PC-9 (cell line): ENCODE measurements at regions not wholly inside any gene's neighbourhood (a gene's known extent, or its start where the extent isn't known, plus 50 kb on each side); places are given as distances from the start of the nearest gene placed in this dataset.

ENCODE experiments used
- BruUV-seq: library from RNA; stranded (reverse); fragments of 400-500 nt; replicated peaks from 2 replicates; lab custom pipeline; 2021; lab: Mats Ljungman, UMichigan
- CTCF ChIA-PET: fragments of 300-600 bp; sonication (Branson Sonifier 250); formaldehyde crosslinking; loops from one replicate; lab custom pipeline; 2022; ENCODE audit warnings: antibody characterized with exemption; lab: Charles Lee
- POLR2A ChIA-PET: fragments of 300-600 bp; sonication (Branson Sonifier 250); formaldehyde crosslinking; loops from one replicate; lab custom pipeline; 2022; ENCODE audit warnings: antibody characterized with exemption; ENCODE audit not compliant: unreplicated experiment; lab: Charles Lee
- DNase-seq, 2 experiments: peaks; one replicate each; pipeline versions ENCODE4 v3.0.0 to v3.0.0-alpha.2; 2015 to 2022; ENCODE audit warnings: mixed read lengths in 1 of 2
- H2AFZ ChIP-seq: fragments of 200-600 bp; sonication (generic); 2 replicates; pipeline ENCODE4 v1.8.1; 2017; ENCODE audit warnings: antibody characterized with exemption
- H3F3A ChIP-seq: fragments of 200-600 bp; sonication (generic); 2 replicates; pipeline ENCODE4 v1.8.1; 2017; ENCODE audit warnings: antibody characterized with exemption, mild to moderate bottlenecking, low read depth; ENCODE audit not compliant: insufficient read depth
- H3K27ac ChIP-seq: fragments of 200-600 bp; sonication (generic); 2 replicates; pipeline ENCODE4 v1.6.1; 2016; ENCODE audit warnings: mixed run types
- H3K27me3 ChIP-seq: fragments of 200-600 bp; sonication (generic); 2 replicates; pipeline ENCODE4 v1.6.1; 2016; ENCODE audit warnings: low read depth, mixed run types; ENCODE audit not compliant: insufficient read depth
- H3K36me3 ChIP-seq: fragments of 200-600 bp; sonication (generic); 2 replicates; pipeline ENCODE4 v1.6.1; 2016; ENCODE audit warnings: low read depth, mixed run types
- H3K4me1 ChIP-seq: fragments of 200-600 bp; sonication (generic); replicated peaks from 2 replicates; pipeline ENCODE4 v1.6.1; 2016; ENCODE audit warnings: mixed run types; ENCODE audit not compliant: insufficient read depth
- H3K4me2 ChIP-seq: fragments of 200-600 bp; sonication (generic); 2 replicates; pipeline ENCODE4 v1.6.1; 2017; ENCODE audit warnings: mixed run types
- H3K4me3 ChIP-seq: fragments of 200-600 bp; sonication (generic); 2 replicates; pipeline ENCODE4 v1.6.1; 2016; ENCODE audit warnings: mixed run types
- H3K79me2 ChIP-seq: fragments of 200-600 bp; sonication (generic); 2 replicates; pipeline ENCODE4 v1.6.1; 2017; ENCODE audit warnings: low read depth, mixed run types
- H3K9me2 ChIP-seq: fragments of 200-600 bp; sonication (generic); 2 replicates; pipeline ENCODE4 v1.8.1; 2017; ENCODE audit warnings: mild to moderate bottlenecking; ENCODE audit not compliant: insufficient read depth
- H3K9me3 ChIP-seq: fragments of 200-600 bp; sonication (generic); 2 replicates; pipeline ENCODE4 v1.8.1; 2016; ENCODE audit warnings: low read depth; ENCODE audit not compliant: insufficient read depth
- H4K20me1 ChIP-seq: fragments of 200-600 bp; sonication (generic); 2 replicates; pipeline ENCODE4 v1.8.1; 2017; ENCODE audit not compliant: insufficient read depth
- EZH2 ChIP-seq: fragments of 200-600 bp; sonication (generic); IDR thresholded peaks from 2 replicates; pipeline ENCODE4 v1.8.0; 2017; ENCODE audit warnings: antibody characterized with exemption, low read depth
- intact Hi-C: fragments of 100-400 bp; cut with micrococcal nuclease; formaldehyde crosslinking; loops from one replicate; pipeline ENCODE4 v1.10.0; 2022; ENCODE audit not compliant: unreplicated experiment
- TF ChIP-seq, protein P1 (sequence below): fragments of 200-600 bp; sonication (generic); conservative IDR thresholded peaks from 2 replicates; pipeline ENCODE4 v1.6.1; 2017; ENCODE audit warnings: mixed run types, antibody characterized with exemption, mild to moderate bottlenecking, moderate library complexity

DNA sequence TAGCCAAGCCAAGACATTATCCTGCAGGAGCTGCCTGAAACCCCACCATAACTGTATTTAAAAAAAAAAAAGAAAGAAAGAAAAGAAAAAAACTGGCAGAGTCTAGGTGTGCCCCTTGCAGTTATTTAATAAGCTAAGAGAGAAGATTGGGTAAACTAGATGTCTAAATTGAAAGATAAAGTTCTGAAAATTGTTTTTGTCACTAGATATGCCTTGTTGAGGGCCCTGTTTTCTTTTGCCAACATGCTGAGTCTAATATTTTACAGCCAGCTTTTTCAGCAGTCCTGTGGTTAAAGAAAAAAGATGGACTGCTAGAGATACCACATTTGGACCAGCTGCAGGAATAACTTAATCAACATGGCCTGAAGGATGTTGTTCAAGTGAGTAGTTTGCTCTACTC is 116.3 kb upstream of the TCF21 start:
- no peak for TF ChIP-seq EZH2
- TF ChIP-seq, protein P1, sequence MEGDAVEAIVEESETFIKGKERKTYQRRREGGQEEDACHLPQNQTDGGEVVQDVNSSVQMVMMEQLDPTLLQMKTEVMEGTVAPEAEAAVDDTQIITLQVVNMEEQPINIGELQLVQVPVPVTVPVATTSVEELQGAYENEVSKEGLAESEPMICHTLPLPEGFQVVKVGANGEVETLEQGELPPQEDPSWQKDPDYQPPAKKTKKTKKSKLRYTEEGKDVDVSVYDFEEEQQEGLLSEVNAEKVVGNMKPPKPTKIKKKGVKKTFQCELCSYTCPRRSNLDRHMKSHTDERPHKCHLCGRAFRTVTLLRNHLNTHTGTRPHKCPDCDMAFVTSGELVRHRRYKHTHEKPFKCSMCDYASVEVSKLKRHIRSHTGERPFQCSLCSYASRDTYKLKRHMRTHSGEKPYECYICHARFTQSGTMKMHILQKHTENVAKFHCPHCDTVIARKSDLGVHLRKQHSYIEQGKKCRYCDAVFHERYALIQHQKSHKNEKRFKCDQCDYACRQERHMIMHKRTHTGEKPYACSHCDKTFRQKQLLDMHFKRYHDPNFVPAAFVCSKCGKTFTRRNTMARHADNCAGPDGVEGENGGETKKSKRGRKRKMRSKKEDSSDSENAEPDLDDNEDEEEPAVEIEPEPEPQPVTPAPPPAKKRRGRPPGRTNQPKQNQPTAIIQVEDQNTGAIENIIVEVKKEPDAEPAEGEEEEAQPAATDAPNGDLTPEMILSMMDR = no peak
- no peak for DNase-seq
- POLR2A ChIA-PET = interaction anchor here (0.6 kb wide), 1 partner anchor 62 kb away, joined by 6 read pairs; no protein-coding TSS in a partner anchor
- H4K20me1 ChIP-seq = no peaks in the 10 kb centered on the region
- no peak overlapping the region for H3K4me3 ChIP-seq
- no peaks in the 10 kb centered on the region for H3K79me2 ChIP-seq
- no peaks in the 10 kb centered on the region for H3K27me3 ChIP-seq
- no peaks in the 10 kb centered on the region for H3K9me3 ChIP-seq
- CTCF ChIA-PET = no interaction called here
- no peak overlapping the region for H2AFZ ChIP-seq
- no peak overlapping the region for H3K27ac ChIP-seq
- no peak overlapping the region for H3K4me2 ChIP-seq
- intact Hi-C loops = no loop called here
- BruUV-seq = no TSS peak
- no peaks in the 10 kb centered on the region for H3K4me1 ChIP-seq
- no peaks in the 10 kb centered on the region for H3F3A ChIP-seq
- no peaks in the 10 kb centered on the region for H3K36me3 ChIP-seq
- H3K9me2 ChIP-seq = no peaks in the 10 kb centered on the region

DNA sequence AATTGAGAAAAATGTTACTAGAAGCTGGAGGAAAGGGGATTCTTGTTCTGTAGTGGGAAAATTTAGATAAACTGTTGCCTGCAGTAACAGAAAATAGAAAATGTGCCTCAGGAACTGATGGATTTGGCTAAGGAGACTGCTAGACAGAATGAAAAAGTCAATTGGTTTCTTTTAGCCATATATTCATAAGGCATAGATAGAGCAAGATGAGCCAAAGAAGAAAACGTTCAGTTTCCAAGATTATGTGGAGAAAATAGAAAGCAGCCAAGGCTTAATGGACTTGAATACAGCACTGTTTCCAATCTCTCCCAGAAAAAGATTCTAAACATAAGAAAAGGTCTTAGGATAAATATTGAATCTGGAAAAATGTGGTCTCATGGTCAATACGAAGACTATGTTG is 115.1 kb upstream of the TCF21 start:
- no peaks in the 10 kb centered on the region for H3K4me1 ChIP-seq
- H3K27ac ChIP-seq = no peak overlapping the region
- H3K9me2 ChIP-seq = no peaks in the 10 kb centered on the region
- BruUV-seq = no TSS peak
- ChIA-PET CTCF (interaction anchor here (0.5 kb wide), 1 partner anchor 28 kb away, joined by 10 read pairs; no protein-coding TSS in a partner anchor), POLR2A (no interaction called here)
- DNase-seq = no peak
- H3K4me2 ChIP-seq = no peak overlapping the region
- intact Hi-C loops = no loop called here
- H3K79me2 ChIP-seq = no peaks in the 10 kb centered on the region
- no peaks in the 10 kb centered on the region for H4K20me1 ChIP-seq
- H3K4me3 ChIP-seq = no peak overlapping the region
- H3K9me3 ChIP-seq = 0 out of 2 replicates have a peak, but pooled peaks cover 2% of the 10 kb centered on the region
- no peak overlapping the region for H2AFZ ChIP-seq
- H3K36me3 ChIP-seq = no peaks in the 10 kb centered on the region
- no peaks in the 10 kb centered on the region for H3K27me3 ChIP-seq
- no peak for TF ChIP-seq EZH2
- TF ChIP-seq, protein P1 = no peak
- no peaks in the 10 kb centered on the region for H3F3A ChIP-seq

DNA sequence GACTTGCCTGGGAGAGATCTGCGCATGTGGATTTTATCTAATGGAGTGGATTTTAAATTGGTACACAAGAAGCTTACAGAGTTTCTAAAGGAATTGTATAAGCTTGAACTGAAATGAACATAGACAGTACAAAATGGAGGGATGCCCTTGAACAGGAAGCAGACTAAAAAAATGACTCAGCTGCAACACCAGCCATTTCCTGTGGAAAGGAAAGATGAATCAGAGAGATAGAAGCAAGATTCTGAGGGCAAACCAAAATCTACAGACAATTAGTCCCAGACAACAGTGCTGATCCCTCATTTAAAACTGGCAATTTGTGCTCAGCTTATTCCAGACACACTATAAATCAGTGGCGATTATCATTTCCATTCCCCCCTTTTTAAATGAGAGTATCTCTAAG is 114.6 kb upstream of the TCF21 start:
- CTCF ChIA-PET = interaction anchor here (0.5 kb wide), 1 partner anchor 28 kb away, joined by 10 read pairs; no protein-coding TSS in a partner anchor
- Histone ChIP-seq H3K4me3 (no peak overlapping the region), H3K27me3 (no peaks in the 10 kb centered on the region), H3K79me2 (no peaks in the 10 kb centered on the region), H2AFZ (peak overlapping the region; percentile 65), H4K20me1 (no peaks in the 10 kb centered on the region), H3K4me2 (no peak overlapping the region), H3K9me3 (0 out of 2 replicates have a peak, but pooled peaks cover 3% of the 10 kb centered on the region), H3K9me2 (no peaks in the 10 kb centered on the region), H3K27ac (no peak overlapping the region), H3F3A (no peaks in the 10 kb centered on the region), H3K36me3 (no peaks in the 10 kb centered on the region), H3K4me1 (no peaks in the 10 kb centered on the region)
- intact Hi-C loops = no loop called here
- no peak for TF ChIP-seq EZH2
- TF ChIP-seq, protein P1 = no peak
- POLR2A ChIA-PET = no interaction called here
- DNase-seq = no peak
- BruUV-seq = no TSS peak
